Hepatocyte (in vitro differentiated cells): ENCODE measurements at regions not wholly inside any gene's neighbourhood (a gene's known extent, or its start where the extent isn't known, plus 50 kb on each side); places are given as distances from the start of the nearest gene placed in this dataset.

Source experiments
- DNase-seq: peaks from one replicate; pipeline ENCODE4 v3.0.0-alpha.2; 2016; ENCODE audit warnings: low spot score
- H2AFZ ChIP-seq: fragments of 200-600 bp; sonication (generic); 2 replicates; pipeline ENCODE4 v1.6.0; 2016; ENCODE audit warnings: antibody characterized with exemption, mild to moderate bottlenecking
- H3K27ac ChIP-seq: fragments of 200-600 bp; sonication (generic); 2 replicates; pipeline ENCODE4 v1.5.1; 2016; ENCODE audit warnings: mild to moderate bottlenecking
- H3K27me3 ChIP-seq: fragments of 200-600 bp; sonication (generic); 2 replicates; pipeline ENCODE4 v1.6.1; 2016
- H3K36me3 ChIP-seq: fragments of 200-600 bp; sonication (generic); replicated peaks from 2 replicates; pipeline ENCODE4 v1.5.1; 2016; ENCODE audit warnings: low read depth; ENCODE audit not compliant: insufficient read depth
- H3K4me1 ChIP-seq: fragments of 200-600 bp; sonication (generic); 2 replicates; pipeline ENCODE4 v1.5.1; 2016; ENCODE audit warnings: mild to moderate bottlenecking, moderate library complexity; ENCODE audit not compliant: insufficient read depth
- H3K4me2 ChIP-seq: fragments of 200-600 bp; sonication (generic); 2 replicates; pipeline ENCODE4 v1.6.0; 2016
- H3K4me3 ChIP-seq: fragments of 200-600 bp; sonication (generic); 2 replicates; pipeline ENCODE4 v1.5.1; 2016; ENCODE audit warnings: mild to moderate bottlenecking
- H3K79me2 ChIP-seq: fragments of 200-600 bp; sonication (generic); 2 replicates; pipeline ENCODE4 v1.6.0; 2017; ENCODE audit warnings: mild to moderate bottlenecking
- H3K9me2 ChIP-seq: fragments of 200-600 bp; sonication (generic); replicated peaks from 2 replicates; pipeline ENCODE4 v1.6.0; 2017; ENCODE audit warnings: mild to moderate bottlenecking; ENCODE audit not compliant: insufficient read depth
- H3K9me3 ChIP-seq: fragments of 200-600 bp; sonication (generic); 2 replicates; pipeline ENCODE4 v1.5.1; 2016; ENCODE audit warnings: low read depth, mild to moderate bottlenecking
- H4K20me1 ChIP-seq: fragments of 200-600 bp; sonication (generic); 2 replicates; pipeline ENCODE4 v1.6.0; 2016; ENCODE audit warnings: mild to moderate bottlenecking; ENCODE audit not compliant: insufficient read depth, poor library complexity, severe bottlenecking
- EZH2 ChIP-seq: fragments of 200-600 bp; sonication (generic); IDR thresholded peaks from 2 replicates; pipeline ENCODE4 v1.6.1; 2016; ENCODE audit warnings: antibody characterized with exemption, mild to moderate bottlenecking, borderline replicate concordance
- EZH2phosphoT487 ChIP-seq: fragments of 200-600 bp; sonication (generic); IDR thresholded peaks from one replicate; pipeline ENCODE4 v1.6.1; 2018; ENCODE audit warnings: antibody characterized with exemption, mild to moderate bottlenecking, low read depth, moderate library complexity; ENCODE audit not compliant: unreplicated experiment, severe bottlenecking
- WGBS: methylation state at CpG from one replicate; pipeline ENCODE4 v1.1.6; 2016; ENCODE audit warnings: low lambda C conversion rate; ENCODE audit errors: missing lambda C conversion rate; 5-methylcytosine and 5-hydroxymethylcytosine counted together
- TF ChIP-seq, protein P1 (sequence below): fragments of 200-600 bp; sonication (generic); IDR thresholded peaks from 2 replicates; pipeline ENCODE4 v1.5.1; 2016; ENCODE audit warnings: antibody characterized with exemption, mild to moderate bottlenecking; ENCODE audit not compliant: poor library complexity

DNA sequence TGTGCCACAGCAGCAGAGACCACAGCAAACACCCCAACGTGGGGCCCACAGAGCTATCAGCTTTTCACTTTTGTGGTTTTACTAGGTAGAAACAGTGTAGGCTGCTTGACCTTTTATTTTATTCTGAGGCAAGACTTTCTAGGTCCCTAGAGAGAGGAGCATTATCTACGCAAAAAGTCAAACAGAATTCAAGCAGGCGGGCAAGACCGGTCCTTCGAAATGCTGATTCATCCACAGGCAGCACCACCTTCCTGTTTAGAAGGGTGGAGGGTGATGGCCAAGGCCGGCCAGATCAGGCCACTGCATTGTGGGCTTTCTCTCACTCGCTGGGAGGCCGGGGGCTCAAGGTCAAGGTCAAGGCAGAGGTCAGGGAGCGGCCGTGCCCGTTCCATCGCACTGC is 573.0 kb downstream of the GALR1 start:
- no peaks in the 10 kb centered on the region for H3K9me2 ChIP-seq

DNA sequence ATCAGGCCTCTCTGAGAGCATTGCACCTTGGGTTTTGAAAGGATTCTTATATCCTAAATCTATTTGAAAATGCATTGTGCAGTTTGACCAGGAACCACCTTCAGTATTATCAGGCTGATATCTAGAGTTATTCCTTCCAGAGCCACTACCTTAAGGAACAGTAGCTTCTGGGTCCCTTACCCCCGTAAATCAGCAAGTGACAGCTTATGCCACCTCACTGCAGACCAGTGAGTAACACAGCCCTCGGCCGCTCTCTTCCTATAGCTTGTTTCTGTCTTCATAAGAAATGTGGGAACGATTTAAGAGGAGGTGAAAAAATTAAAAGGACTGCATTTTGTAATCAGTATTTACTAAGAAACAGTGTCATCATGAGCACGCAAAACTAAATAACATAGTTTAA is 584.2 kb downstream of the GALR1 start:
- Histone ChIP-seq H3K4me3 (no peak overlapping the region), H3K9me2 (no peaks in the 10 kb centered on the region), H3K27me3 (no peaks in the 10 kb centered on the region), H3K9me3 (no peaks in the 10 kb centered on the region), H3K79me2 (no peaks in the 10 kb centered on the region), H2AFZ (no peak overlapping the region), H3K4me1 (no peaks in the 10 kb centered on the region), H3K4me2 (no peak overlapping the region), H3K36me3 (no peaks in the 10 kb centered on the region), H4K20me1 (no peaks in the 10 kb centered on the region), H3K27ac (no peak overlapping the region)
- DNase-seq = no peak
- TF ChIP-seq, protein P1, sequence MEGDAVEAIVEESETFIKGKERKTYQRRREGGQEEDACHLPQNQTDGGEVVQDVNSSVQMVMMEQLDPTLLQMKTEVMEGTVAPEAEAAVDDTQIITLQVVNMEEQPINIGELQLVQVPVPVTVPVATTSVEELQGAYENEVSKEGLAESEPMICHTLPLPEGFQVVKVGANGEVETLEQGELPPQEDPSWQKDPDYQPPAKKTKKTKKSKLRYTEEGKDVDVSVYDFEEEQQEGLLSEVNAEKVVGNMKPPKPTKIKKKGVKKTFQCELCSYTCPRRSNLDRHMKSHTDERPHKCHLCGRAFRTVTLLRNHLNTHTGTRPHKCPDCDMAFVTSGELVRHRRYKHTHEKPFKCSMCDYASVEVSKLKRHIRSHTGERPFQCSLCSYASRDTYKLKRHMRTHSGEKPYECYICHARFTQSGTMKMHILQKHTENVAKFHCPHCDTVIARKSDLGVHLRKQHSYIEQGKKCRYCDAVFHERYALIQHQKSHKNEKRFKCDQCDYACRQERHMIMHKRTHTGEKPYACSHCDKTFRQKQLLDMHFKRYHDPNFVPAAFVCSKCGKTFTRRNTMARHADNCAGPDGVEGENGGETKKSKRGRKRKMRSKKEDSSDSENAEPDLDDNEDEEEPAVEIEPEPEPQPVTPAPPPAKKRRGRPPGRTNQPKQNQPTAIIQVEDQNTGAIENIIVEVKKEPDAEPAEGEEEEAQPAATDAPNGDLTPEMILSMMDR = no peak
- TF ChIP-seq EZH2 (no peak), EZH2phosphoT487 (no peak)
- 81% methylated on average over 5 of the region's 5 CpGs for WGBS

More for the DNA sequence above, 573.0 kb downstream of the GALR1 start:
- DNase-seq = no peak
- Histone ChIP-seq H2AFZ (no peak overlapping the region), H3K36me3 (no peaks in the 10 kb centered on the region), H3K79me2 (no peaks in the 10 kb centered on the region), H3K4me2 (no peak overlapping the region), H3K27me3 (no peaks in the 10 kb centered on the region), H3K9me3 (no peaks in the 10 kb centered on the region), H4K20me1 (no peaks in the 10 kb centered on the region), H3K27ac (no peak overlapping the region), H3K4me3 (no peak overlapping the region), H3K4me1 (no peaks in the 10 kb centered on the region)
- TF ChIP-seq, protein P1 = no peak
- TF ChIP-seq EZH2 (no peak), EZH2phosphoT487 (no peak)
- 87% methylated on average over 12 of the region's 12 CpGs for WGBS

DNA sequence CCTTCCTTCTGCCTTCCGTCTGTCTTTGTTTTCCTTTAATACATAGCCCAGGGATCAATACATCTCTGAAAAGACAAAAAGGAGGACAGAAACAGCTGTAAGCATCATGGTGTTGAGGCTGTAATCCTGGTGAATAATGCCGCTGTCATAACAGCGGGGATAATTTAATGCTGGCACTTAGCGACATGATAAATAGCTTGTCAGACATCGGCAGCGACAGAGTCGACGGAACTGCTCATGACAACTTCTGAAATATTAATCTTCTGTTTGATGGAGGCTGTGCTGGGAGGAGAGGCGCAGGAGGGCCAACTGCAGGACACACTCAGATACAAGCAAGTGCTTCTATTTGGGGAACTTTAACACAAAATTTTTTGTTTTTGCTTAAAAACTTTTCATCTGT is 602.2 kb downstream of the GALR1 start:
- 73% methylated on average over 9 of the region's 9 CpGs for WGBS
- Histone ChIP-seq H3K4me1 (no peaks in the 10 kb centered on the region), H3K79me2 (no peaks in the 10 kb centered on the region), H4K20me1 (no peaks in the 10 kb centered on the region), H3K9me3 (no peaks in the 10 kb centered on the region), H3K27ac (no peak overlapping the region), H3K27me3 (no peaks in the 10 kb centered on the region), H3K4me2 (no peak overlapping the region), H3K4me3 (no peak overlapping the region), H3K36me3 (no peaks in the 10 kb centered on the region), H3K9me2 (no peaks in the 10 kb centered on the region), H2AFZ (no peak overlapping the region)
- TF ChIP-seq EZH2phosphoT487 = no peak
- DNase-seq = no peak

DNA sequence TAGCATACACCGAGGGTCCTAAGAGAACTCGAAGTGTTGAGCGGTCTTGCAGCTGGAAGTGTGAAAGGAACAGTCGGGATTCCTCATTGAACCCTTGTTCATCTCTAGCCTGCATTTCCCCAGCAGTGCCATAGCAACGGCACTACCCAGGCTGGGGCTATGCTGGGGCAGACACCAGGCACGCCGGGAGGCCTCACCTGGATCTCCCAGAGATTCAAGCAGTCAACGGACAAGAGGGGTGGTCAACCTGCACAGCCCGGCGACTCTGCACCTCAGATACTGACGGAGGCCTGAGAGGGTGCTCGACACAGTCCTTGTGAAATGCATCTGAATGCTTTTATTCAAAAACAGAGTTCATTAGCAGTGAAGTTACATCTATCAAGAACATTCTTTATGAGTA is 604.2 kb downstream of the GALR1 start:
- Histone ChIP-seq H3K9me3 (no peaks in the 10 kb centered on the region), H3K9me2 (no peaks in the 10 kb centered on the region), H3K4me2 (no peak overlapping the region), H3K4me3 (no peak overlapping the region), H3K36me3 (no peaks in the 10 kb centered on the region), H4K20me1 (no peaks in the 10 kb centered on the region), H3K27me3 (no peaks in the 10 kb centered on the region), H3K4me1 (no peaks in the 10 kb centered on the region), H2AFZ (no peak overlapping the region), H3K79me2 (no peaks in the 10 kb centered on the region), H3K27ac (no peak overlapping the region)
- 87% methylated on average over 12 of the region's 12 CpGs for WGBS
- no peak for DNase-seq
- TF ChIP-seq, protein P1 = no peak
- TF ChIP-seq EZH2phosphoT487 (no peak), EZH2 (no peak)
